Stomach (tissue), 4 donors: ENCODE measurements at regions not wholly inside any gene's neighbourhood (a gene's known extent, or its start where the extent isn't known, plus 50 kb on each side); places are given as distances from the start of the nearest gene placed in this dataset.

Source experiments
- CTCF ChIP-seq, 7 experiments: fragments of 450-650 bp in 4 of 7; fragments of 200-600 bp in 3 of 7; sonication (generic) in 3 of 7; IDR thresholded peaks; one replicate each; pipeline ENCODE4 v1.5.1; 2016 to 2019; ENCODE audit warnings: antibody characterized with exemption in 7 of 7, control low read depth in 2 of 7, mild to moderate bottlenecking in 1 of 7
- POLR2A ChIP-seq, 4 donors: fragments of 450-650 bp; IDR thresholded peaks; one replicate each; pipeline ENCODE4 v1.6.1; 2016; ENCODE audit warnings: antibody characterized with exemption in 4 of 4, control low read depth in 2 of 4, mild to moderate bottlenecking in 1 of 4, moderate library complexity in 1 of 4
- POLR2AphosphoS5 ChIP-seq, 3 donors: sonication (generic); formaldehyde crosslinking; IDR thresholded peaks; one replicate each; pipeline ENCODE4 v1.6.1; 2016; ENCODE audit warnings: antibody characterized with exemption in 3 of 3

GRCh38 chr7:106382129-106382528, 97.3 kb upstream of the NAMPT start:
- TF ChIP-seq CTCF (IDR thresholded peaks at IDR 0.05) (no peak), POLR2A (IDR thresholded peaks at IDR 0.05) (no peak), POLR2AphosphoS5 (IDR thresholded peaks at IDR 0.05) (no peak)
